ENCODE measurements at regions not wholly inside any gene's neighbourhood (a gene's known extent, or its start where the extent isn't known, plus 50 kb on each side); places are given as distances from the start of the nearest gene placed in this dataset.

DNA sequence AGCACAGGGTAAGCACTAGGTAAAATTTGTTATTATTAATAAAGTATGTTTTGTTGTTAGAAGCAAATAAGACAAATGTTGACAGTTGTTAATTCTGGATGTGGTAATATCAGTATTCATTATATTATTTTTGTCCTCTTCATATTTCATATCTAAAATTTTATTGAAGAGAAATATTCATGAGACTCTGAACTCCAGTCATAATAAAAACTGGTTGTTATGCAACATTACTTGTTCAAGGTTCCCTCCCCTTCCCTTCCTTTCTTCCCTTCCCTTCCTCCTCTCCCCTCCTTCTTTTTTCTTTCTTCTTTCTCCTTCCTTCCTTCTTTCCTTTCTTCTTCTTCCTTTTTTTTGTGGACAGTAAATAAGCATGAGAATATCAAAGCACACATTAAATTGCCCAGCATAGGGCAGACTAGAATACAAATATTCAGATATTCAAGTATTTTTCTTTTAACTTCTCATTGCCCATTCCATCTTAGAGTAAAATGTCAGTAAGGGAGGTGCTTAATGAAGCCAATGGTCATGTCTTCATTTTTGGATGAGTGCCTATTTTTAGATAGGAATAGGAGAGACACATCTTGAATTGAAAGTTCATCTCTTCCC, 245.0 kb downstream of the INHBA start:
- Histone ChIP-seq H3K4me1 (ENCODE audit: control insufficient read depth, insufficient read depth, low read length) (no peaks in the 10 kb centered on the region), H3K9me3 (replicated peaks; ENCODE audit: control insufficient read depth, low read depth, low read length) (no peaks in the 10 kb centered on the region), H3K27me3 (ENCODE audit: control insufficient read depth, insufficient read depth, low read length) (no peaks in the 10 kb centered on the region), H3K4me3 (ENCODE audit: low read length) (no peak overlapping the region), H3K36me3 (ENCODE audit: control insufficient read depth, insufficient read depth, low read length) (no peaks in the 10 kb centered on the region), H3K27ac (ENCODE audit: low read length) (no peak overlapping the region)
- no peak for DNase-seq

DNA sequence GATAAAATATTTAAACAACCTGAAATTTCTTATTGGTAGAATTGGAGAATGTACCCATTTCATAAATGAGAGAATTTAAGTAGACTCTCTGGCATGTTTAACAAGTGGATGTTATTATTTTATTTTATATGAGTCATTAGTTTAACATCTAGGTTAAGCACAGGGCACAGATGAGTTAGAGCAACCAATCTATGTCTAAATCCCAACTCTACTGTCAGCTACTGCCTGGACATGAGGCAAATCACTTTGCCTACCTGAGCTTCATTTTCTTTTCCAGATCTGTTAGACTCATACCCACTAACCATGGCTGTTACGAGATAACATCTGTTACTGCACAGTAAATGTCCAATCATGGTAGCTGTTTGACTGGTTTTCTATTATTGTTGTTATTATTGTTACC, 251.1 kb downstream of the INHBA start:
- H3K9me3 ChIP-seq (replicated peaks; ENCODE audit: control insufficient read depth, low read depth, low read length) = no peaks in the 10 kb centered on the region
- no peak overlapping the region for H3K4me3 ChIP-seq (ENCODE audit: low read length)
- H3K27me3 ChIP-seq (ENCODE audit: control insufficient read depth, insufficient read depth, low read length) = no peaks in the 10 kb centered on the region
- no peaks in the 10 kb centered on the region for H3K4me1 ChIP-seq (ENCODE audit: control insufficient read depth, insufficient read depth, low read length)
- WGBS (ENCODE audit: insufficient coverage) = no CpG with 5 or more reads among the region's 1 CpG
- H3K36me3 ChIP-seq (ENCODE audit: control insufficient read depth, insufficient read depth, low read length) = no peaks in the 10 kb centered on the region
- DNase-seq = no peak
- no peak overlapping the region for H3K27ac ChIP-seq (ENCODE audit: low read length)

DNA sequence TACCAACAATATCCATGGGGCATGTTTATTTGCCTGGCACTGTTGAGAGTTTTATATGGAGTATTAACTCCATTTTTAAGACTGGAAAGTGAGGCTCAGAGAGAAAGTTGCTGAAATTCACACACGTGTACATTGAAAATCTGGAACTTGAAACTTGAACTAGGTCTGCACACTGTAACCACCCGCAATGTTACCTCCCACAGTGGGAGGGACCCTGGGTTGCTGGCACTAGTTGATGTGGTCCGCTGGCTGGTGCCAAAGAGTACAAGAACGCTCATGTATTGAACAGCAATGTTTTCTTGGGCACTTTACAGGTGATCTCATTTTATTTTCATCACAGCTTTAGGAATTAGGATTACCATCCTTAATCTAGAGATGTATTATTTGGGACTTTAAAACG, 253.2 kb downstream of the INHBA start:
- Histone ChIP-seq H3K36me3 (ENCODE audit: control insufficient read depth, insufficient read depth, low read length) (no peaks in the 10 kb centered on the region), H3K9me3 (replicated peaks; ENCODE audit: control insufficient read depth, low read depth, low read length) (no peaks in the 10 kb centered on the region), H3K27me3 (ENCODE audit: control insufficient read depth, insufficient read depth, low read length) (no peaks in the 10 kb centered on the region), H3K4me1 (ENCODE audit: control insufficient read depth, insufficient read depth, low read length) (no peaks in the 10 kb centered on the region), H3K27ac (ENCODE audit: low read length) (no peak overlapping the region), H3K4me3 (ENCODE audit: low read length) (no peak overlapping the region)
- WGBS (ENCODE audit: insufficient coverage) = 58% methylated on average over 2 of the region's 5 CpGs
- DNase-seq = no peak

DNA sequence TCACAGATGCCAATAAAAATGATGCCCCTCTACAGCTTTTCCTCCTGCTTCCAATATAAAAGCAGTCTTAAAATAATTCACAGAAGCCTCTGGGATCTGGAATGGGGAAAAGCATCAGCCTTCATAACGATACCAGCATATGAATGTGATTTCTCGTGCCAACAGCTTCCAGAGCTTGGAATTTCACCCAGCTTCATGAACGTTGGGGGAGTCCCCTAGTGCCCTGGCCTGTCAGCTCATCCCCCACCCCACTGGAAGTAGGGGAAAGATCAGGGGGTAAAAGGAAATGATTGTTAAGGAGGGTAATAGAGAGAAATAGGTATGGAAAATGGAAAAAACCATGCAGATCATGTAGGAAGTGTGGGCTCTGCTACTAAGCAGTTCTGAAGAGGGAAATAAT, 253.6 kb downstream of the INHBA start:
- no peaks in the 10 kb centered on the region for H3K36me3 ChIP-seq (ENCODE audit: control insufficient read depth, insufficient read depth, low read length)
- no peaks in the 10 kb centered on the region for H3K9me3 ChIP-seq (replicated peaks; ENCODE audit: control insufficient read depth, low read depth, low read length)
- no peak overlapping the region for H3K4me3 ChIP-seq (ENCODE audit: low read length)
- no peak overlapping the region for H3K27ac ChIP-seq (ENCODE audit: low read length)
- no CpG with 5 or more reads among the region's 3 CpGs for WGBS (ENCODE audit: insufficient coverage)
- H3K27me3 ChIP-seq (ENCODE audit: control insufficient read depth, insufficient read depth, low read length) = no peaks in the 10 kb centered on the region
- DNase-seq = no peak
- no peaks in the 10 kb centered on the region for H3K4me1 ChIP-seq (ENCODE audit: control insufficient read depth, insufficient read depth, low read length)

DNA sequence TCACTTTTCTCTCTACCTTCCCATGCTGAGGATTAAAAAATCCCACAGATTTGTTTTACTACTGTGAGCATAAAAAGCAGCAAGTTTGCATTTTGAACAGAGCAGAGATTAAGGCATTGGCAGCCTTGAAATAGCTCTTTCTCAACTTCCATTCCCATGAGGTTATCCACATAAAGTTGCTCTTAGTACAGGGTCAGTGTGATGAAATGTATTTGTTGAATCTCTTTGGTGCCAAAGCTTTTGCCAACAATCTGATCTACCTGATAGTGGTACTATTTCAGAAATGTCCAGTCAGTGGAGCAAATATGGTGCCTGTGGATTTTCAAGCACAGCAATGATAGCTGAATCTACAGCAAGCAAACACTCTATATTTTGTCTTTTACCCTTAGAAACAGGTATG, 254.8 kb downstream of the INHBA start:
- no peak overlapping the region for H3K4me3 ChIP-seq (ENCODE audit: low read length)
- H3K36me3 ChIP-seq (ENCODE audit: control insufficient read depth, insufficient read depth, low read length) = no peaks in the 10 kb centered on the region
- no peaks in the 10 kb centered on the region for H3K9me3 ChIP-seq (replicated peaks; ENCODE audit: control insufficient read depth, low read depth, low read length)
- DNase-seq = peak; percentile 22
- no peaks in the 10 kb centered on the region for H3K4me1 ChIP-seq (ENCODE audit: control insufficient read depth, insufficient read depth, low read length)
- no peak overlapping the region for H3K27ac ChIP-seq (ENCODE audit: low read length)
- no peaks in the 10 kb centered on the region for H3K27me3 ChIP-seq (ENCODE audit: control insufficient read depth, insufficient read depth, low read length)

DNA sequence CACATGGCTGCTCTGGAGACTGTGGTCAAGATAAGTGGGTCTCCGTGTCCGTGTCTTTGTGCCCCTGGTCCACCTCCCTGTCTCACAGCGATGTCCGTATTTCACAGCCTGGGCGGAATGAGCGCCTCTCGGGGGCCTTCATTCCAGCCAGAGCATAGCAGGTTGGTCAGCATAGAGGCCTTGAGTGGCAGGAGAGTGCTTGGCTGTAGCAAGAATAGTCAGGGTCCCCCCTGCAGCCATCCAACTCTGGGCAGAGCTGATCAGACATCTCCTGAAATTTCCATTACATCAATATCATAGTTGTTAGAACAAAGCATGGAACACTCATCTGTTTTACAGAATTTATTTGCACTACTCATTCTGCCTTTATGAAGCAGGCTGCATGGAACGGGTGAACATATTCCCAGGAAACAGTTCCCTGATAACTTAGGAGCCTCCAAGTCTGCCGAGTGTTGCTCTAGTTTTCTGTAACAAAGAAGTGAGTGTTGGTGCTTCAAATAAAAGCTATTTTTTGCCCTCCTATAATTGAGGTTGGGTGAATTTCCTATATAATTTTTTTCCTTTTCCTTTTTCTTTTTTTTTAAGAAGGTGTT, 255.3 kb downstream of the INHBA start:
- no peaks in the 10 kb centered on the region for H3K9me3 ChIP-seq (replicated peaks; ENCODE audit: control insufficient read depth, low read depth, low read length)
- no peak overlapping the region for H3K4me3 ChIP-seq (ENCODE audit: low read length)
- H3K4me1 ChIP-seq (ENCODE audit: control insufficient read depth, insufficient read depth, low read length) = no peaks in the 10 kb centered on the region
- no peaks in the 10 kb centered on the region for H3K27me3 ChIP-seq (ENCODE audit: control insufficient read depth, insufficient read depth, low read length)
- no peaks in the 10 kb centered on the region for H3K36me3 ChIP-seq (ENCODE audit: control insufficient read depth, insufficient read depth, low read length)
- 82% methylated on average over 7 of the region's 9 CpGs for WGBS (ENCODE audit: insufficient coverage)
- no peak overlapping the region for H3K27ac ChIP-seq (ENCODE audit: low read length)
- no peak for DNase-seq

DNA sequence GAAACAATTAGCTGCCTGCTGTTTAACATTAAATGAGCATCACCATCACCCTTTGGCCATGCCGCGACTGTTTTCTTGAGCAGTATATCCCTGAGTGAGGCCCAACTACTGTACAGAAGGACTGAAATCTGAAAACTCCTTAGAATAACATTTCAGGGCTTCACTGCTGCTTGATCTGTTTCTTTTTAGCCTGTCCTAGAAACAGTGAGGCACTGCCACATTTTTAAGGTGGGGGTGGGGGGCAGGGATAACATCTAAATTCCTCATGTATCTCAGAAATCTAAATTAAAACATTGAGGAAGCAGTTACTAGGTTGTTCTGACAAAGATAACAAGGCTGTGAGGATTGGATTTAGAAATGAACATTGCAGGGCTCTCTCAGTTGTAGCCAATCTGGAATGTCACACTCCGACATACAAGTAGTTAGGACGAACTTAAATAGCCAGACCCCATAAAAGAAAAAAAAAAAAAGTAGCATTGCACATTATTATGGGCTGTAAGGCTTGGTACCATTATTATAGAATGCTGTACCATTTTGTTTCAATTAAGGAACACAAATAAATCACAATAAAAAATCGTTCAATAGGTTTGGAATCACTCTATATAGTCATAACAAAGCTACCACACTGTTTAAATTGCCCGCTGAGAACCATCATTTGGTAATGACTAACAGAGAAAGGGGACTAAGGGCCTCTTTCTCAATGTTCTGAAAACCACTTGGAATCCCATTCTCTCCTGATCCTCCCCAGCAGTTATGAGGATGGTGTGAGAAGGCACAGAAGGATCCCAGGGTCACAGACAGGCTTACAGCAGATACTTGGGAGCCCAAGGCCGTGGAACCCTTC, 256.1 kb downstream of the INHBA start:
- WGBS (ENCODE audit: insufficient coverage) = 83% methylated on average over 3 of the region's 7 CpGs
- no peak overlapping the region for H3K27ac ChIP-seq (ENCODE audit: low read length)
- no peak overlapping the region for H3K4me3 ChIP-seq (ENCODE audit: low read length)
- H3K9me3 ChIP-seq (replicated peaks; ENCODE audit: control insufficient read depth, low read depth, low read length) = no peaks in the 10 kb centered on the region
- no peak for DNase-seq
- H3K36me3 ChIP-seq (ENCODE audit: control insufficient read depth, insufficient read depth, low read length) = no peaks in the 10 kb centered on the region
- no peaks in the 10 kb centered on the region for H3K4me1 ChIP-seq (ENCODE audit: control insufficient read depth, insufficient read depth, low read length)
- H3K27me3 ChIP-seq (ENCODE audit: control insufficient read depth, insufficient read depth, low read length) = no peaks in the 10 kb centered on the region

DNA sequence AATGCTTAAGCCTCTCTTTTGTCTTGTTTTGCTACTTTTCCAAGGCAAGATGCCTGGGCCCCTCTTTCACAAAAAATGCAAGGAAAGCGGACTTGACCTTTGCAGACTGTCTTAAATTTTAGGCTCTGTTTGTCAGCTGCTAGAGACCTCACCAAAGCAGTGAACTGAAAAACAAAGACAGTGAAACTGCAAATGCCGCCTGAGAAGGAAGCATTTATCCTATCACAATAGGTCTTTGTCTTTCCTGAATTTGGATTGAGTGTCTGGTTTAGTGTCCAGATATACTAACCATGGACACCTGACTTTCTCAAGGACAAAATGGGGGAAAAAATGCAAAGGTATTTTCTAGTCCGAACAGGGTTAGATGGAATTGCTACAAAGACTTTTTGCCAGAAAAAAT, 256.9 kb downstream of the INHBA start:
- no peaks in the 10 kb centered on the region for H3K9me3 ChIP-seq (replicated peaks; ENCODE audit: control insufficient read depth, low read depth, low read length)
- no peak overlapping the region for H3K4me3 ChIP-seq (ENCODE audit: low read length)
- H3K4me1 ChIP-seq (ENCODE audit: control insufficient read depth, insufficient read depth, low read length) = no peaks in the 10 kb centered on the region
- H3K27ac ChIP-seq (ENCODE audit: low read length) = no peak overlapping the region
- H3K36me3 ChIP-seq (ENCODE audit: control insufficient read depth, insufficient read depth, low read length) = no peaks in the 10 kb centered on the region
- H3K27me3 ChIP-seq (ENCODE audit: control insufficient read depth, insufficient read depth, low read length) = no peaks in the 10 kb centered on the region
- 50% methylated on average over 1 of the region's 3 CpGs for WGBS (ENCODE audit: insufficient coverage)
- DNase-seq = no peak

DNA sequence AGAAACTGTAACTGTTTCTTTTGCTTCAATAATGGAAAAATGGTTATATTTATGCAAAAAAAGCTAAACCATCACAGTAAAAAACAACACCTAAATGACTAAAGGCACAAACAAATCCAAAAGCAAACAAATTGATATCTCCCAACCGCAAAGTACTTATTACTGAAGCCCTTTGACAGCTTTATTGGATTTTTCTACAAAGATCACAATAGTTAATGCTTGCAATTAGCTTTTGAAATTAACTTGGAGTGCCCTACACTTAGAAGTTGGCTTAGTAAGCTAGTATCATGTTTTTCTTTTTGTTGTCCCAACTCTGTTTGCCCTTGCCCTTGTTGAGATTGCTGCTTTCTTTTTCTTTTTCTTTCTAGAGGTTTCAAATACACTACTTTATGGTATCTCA, 257.5 kb downstream of the INHBA start:
- WGBS (ENCODE audit: insufficient coverage) = no CpG with 5 or more reads among the region's 1 CpG

DNA sequence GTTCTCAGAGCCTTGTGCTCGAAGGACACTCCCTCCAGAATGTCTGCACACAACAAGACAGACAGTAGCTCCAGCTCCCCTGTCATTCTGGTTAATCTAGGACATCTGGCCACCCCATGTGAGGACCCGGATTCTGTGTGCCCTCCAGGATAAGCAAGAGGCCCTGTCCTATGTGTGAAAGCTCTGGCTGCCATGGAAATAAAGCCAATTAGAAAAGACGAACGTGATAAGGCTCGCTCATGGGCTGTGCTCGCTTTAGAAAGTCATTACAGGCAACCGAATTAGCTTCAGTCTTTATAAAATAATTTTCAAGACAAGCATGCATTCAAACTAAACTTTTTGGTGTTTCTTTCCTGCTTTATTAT, 263.4 kb downstream of the INHBA start:
- 70% methylated on average over 4 of the region's 7 CpGs for WGBS (ENCODE audit: insufficient coverage)
- Histone ChIP-seq H3K4me1 (ENCODE audit: control insufficient read depth, insufficient read depth, low read length) (no peaks in the 10 kb centered on the region), H3K9me3 (replicated peaks; ENCODE audit: control insufficient read depth, low read depth, low read length) (no peaks in the 10 kb centered on the region), H3K27ac (ENCODE audit: low read length) (no peak overlapping the region), H3K36me3 (ENCODE audit: control insufficient read depth, insufficient read depth, low read length) (no peaks in the 10 kb centered on the region), H3K4me3 (ENCODE audit: low read length) (no peak overlapping the region), H3K27me3 (ENCODE audit: control insufficient read depth, insufficient read depth, low read length) (no peaks in the 10 kb centered on the region)
- DNase-seq = no peak

More for the DNA sequence above, 257.5 kb downstream of the INHBA start:
- no peak for DNase-seq
- H3K9me3 ChIP-seq (replicated peaks; ENCODE audit: control insufficient read depth, low read depth, low read length) = no peaks in the 10 kb centered on the region
- H3K27me3 ChIP-seq (ENCODE audit: control insufficient read depth, insufficient read depth, low read length) = no peaks in the 10 kb centered on the region
- H3K4me1 ChIP-seq (ENCODE audit: control insufficient read depth, insufficient read depth, low read length) = no peaks in the 10 kb centered on the region
- no peak overlapping the region for H3K27ac ChIP-seq (ENCODE audit: low read length)
- no peaks in the 10 kb centered on the region for H3K36me3 ChIP-seq (ENCODE audit: control insufficient read depth, insufficient read depth, low read length)
- no peak overlapping the region for H3K4me3 ChIP-seq (ENCODE audit: low read length)

All from muscle of leg (tissue), 3 donors.